CD14-positive monocyte (primary cell): ENCODE measurements at regions not wholly inside any gene's neighbourhood (a gene's known extent, or its start where the extent isn't known, plus 50 kb on each side); places are given as distances from the start of the nearest gene placed in this dataset.
"Not testable (repeated sequence)": the region's sequence is repeated elsewhere in the genome, so short reads cannot be mapped to it uniquely, and the experiment has no call there.

Experiments
- DNase-seq, 3 donors: peaks; one replicate each; pipeline ENCODE4 v3.0.0-alpha.2; 2011 to 2022
- H2AFZ ChIP-seq: 2 replicates; pipeline ENCODE4 v1.6.0; 2012; ENCODE audit warnings: mild to moderate bottlenecking, low read depth, low read length, inconsistent platforms; ENCODE audit not compliant: insufficient read depth, poor library complexity, severe bottlenecking
- H3K27ac ChIP-seq, 2 donors: 1 replicate in 1 of 2; 2 replicates in 1 of 2; pipeline ENCODE4 v1.5.1; 2012 to 2013; ENCODE audit warnings: low read length in 2 of 2, control low read depth in 1 of 2, inconsistent platforms in 1 of 2, low read depth in 1 of 2, mild to moderate bottlenecking in 1 of 2
- H3K27me3 ChIP-seq, 2 donors: one replicate each; pipeline versions ENCODE4 v1.6.0 to v1.6.1; 2011 to 2013; ENCODE audit warnings: low read length in 2 of 2; ENCODE audit not compliant: control insufficient read depth in 2 of 2, insufficient read depth in 2 of 2
- H3K36me3 ChIP-seq, 2 donors: replicated peaks in 1 of 2; 1 replicate in 1 of 2; 2 replicates in 1 of 2; pipeline versions ENCODE4 v1.5.1 to v1.6.1; 2012 to 2013; ENCODE audit warnings: low read length in 2 of 2, control low read depth in 1 of 2, inconsistent platforms in 1 of 2, mild to moderate bottlenecking in 1 of 2; ENCODE audit not compliant: insufficient read depth in 2 of 2, control insufficient read depth in 1 of 2
- H3K4me1 ChIP-seq, 2 donors: 1 replicate in 1 of 2; 2 replicates in 1 of 2; pipeline versions ENCODE4 v1.5.1 to v1.6.1; 2012 to 2013; ENCODE audit warnings: low read length in 2 of 2, control low read depth in 1 of 2, inconsistent platforms in 1 of 2, mild to moderate bottlenecking in 1 of 2, moderate library complexity in 1 of 2; ENCODE audit not compliant: insufficient read depth in 2 of 2, control insufficient read depth in 1 of 2
- H3K4me2 ChIP-seq: replicated peaks from 2 replicates; pipeline ENCODE3; 2012; ENCODE audit warnings: low read length, moderate library complexity, mild to moderate bottlenecking; ENCODE audit not compliant: poor library complexity, severe bottlenecking; ENCODE audit errors: extremely low read depth
- H3K4me3 ChIP-seq, 3 experiments: fragments of 200-600 bp in 1 of 3; sonication (generic) in 1 of 3; replicated peaks in 1 of 3; 1 replicate in 2 of 3; 2 replicates in 1 of 3; pipeline ENCODE4 v1.5.1; 2011 to 2013; ENCODE audit warnings: low read length in 3 of 3, mild to moderate bottlenecking in 3 of 3, control low read depth in 2 of 3, low read depth in 2 of 3, inconsistent platforms in 1 of 3, moderate library complexity in 1 of 3
- H3K79me2 ChIP-seq: 2 replicates; pipeline ENCODE4 v1.6.0; 2012; ENCODE audit warnings: mild to moderate bottlenecking, control low read depth, inconsistent platforms, low read length, moderate library complexity; ENCODE audit not compliant: insufficient read depth
- H3K9ac ChIP-seq: 2 replicates; pipeline ENCODE4 v1.6.0; 2017; ENCODE audit warnings: low read length, mild to moderate bottlenecking; ENCODE audit not compliant: insufficient read depth, poor library complexity, severe bottlenecking
- H3K9me3 ChIP-seq, 2 donors: replicated peaks in 1 of 2; 1 replicate in 1 of 2; 2 replicates in 1 of 2; pipeline versions ENCODE4 v1.5.1 to v1.6.1; 2012 to 2013; ENCODE audit warnings: low read length in 2 of 2, control low read depth in 1 of 2; ENCODE audit not compliant: control insufficient read depth in 1 of 2, insufficient read depth in 1 of 2
- H4K20me1 ChIP-seq: 2 replicates; pipeline ENCODE4 v1.6.0; 2012; ENCODE audit warnings: mild to moderate bottlenecking, low read length, control low read depth, moderate library complexity; ENCODE audit not compliant: insufficient read depth
- H3K27ac Mint-ChIP-seq, 7 donors: one replicate each; pipeline ENCODE4 v1.8.0; 2020; ENCODE audit warnings: mild to moderate bottlenecking in 7 of 7, mixed read lengths in 7 of 7, moderate library complexity in 6 of 7, inconsistent platforms in 2 of 7
- H3K27me3 Mint-ChIP-seq, 3 donors: one replicate each; pipeline ENCODE4 v1.8.0; 2021 to 2022; ENCODE audit warnings: low read depth in 3 of 3, mild to moderate bottlenecking in 3 of 3, mixed read lengths in 3 of 3, moderate library complexity in 3 of 3, inconsistent platforms in 1 of 3
- H3K36me3 Mint-ChIP-seq, 2 donors: one replicate each; pipeline ENCODE4 v1.8.0; 2020; ENCODE audit warnings: mixed read lengths in 2 of 2, inconsistent platforms in 1 of 2, mild to moderate bottlenecking in 1 of 2
- H3K4me1 Mint-ChIP-seq: one replicate; pipeline ENCODE4 v1.8.0; 2020; ENCODE audit warnings: mild to moderate bottlenecking, mixed read lengths
- H3K4me3 Mint-ChIP-seq, 2 donors: one replicate each; pipeline ENCODE4 v1.8.0; 2020; ENCODE audit warnings: mild to moderate bottlenecking in 2 of 2, mixed read lengths in 2 of 2, moderate library complexity in 1 of 2
- H3K9me3 Mint-ChIP-seq, 7 donors: one replicate each; pipeline ENCODE4 v1.8.0; 2020 to 2022; ENCODE audit warnings: mixed read lengths in 7 of 7, mild to moderate bottlenecking in 6 of 7, moderate library complexity in 6 of 7, inconsistent platforms in 2 of 7
- WGBS: methylation state at CpG from one replicate; pipeline ENCODE4 v1.1.5; 2013; ENCODE audit warnings: missing lambda C conversion rate; ENCODE audit not compliant: insufficient coverage; 5-methylcytosine and 5-hydroxymethylcytosine counted together
- intact Hi-C, 2 donors: fragments of 100-400 bp; cut with micrococcal nuclease; formaldehyde crosslinking; loops; one replicate each; pipeline versions ENCODE4 v1.15.0 to v1.15.1; 2023

DNA sequence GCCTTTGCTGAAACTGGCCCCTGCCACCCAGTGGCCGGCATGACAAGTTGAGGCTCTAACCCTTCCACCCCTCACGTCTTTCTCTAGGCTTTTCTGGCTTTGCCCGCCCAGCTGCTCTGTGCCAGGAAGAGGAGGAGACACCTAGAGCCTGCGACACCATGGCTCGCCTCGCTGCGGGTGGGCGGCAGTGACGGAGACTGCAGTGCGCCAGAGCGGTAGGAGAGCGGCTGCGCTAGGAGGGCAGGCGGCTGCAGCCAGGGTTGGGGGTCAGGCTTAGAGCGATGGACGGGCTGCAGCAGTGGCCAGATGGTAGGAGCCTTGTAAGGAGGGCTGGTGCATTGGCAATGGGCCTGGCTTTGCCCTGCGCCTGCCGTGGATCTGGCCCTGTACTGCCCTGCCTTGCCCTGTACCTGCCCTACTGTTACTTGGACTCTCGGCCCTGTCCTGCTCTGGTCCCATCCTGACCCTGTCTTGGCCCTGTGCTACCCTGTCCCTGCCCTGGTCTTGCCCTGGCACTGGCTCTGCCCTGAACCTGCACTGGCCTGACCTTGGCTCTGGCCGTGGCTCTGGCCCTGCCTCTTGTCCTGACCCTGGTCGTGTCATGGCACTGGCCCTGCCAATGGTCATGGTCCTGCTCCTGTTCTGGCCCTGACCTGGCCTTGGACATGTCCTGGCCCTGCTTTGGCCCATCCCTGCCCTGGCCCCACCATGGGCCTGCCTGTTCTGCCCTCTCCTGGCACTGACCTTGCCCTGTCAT lies 330.7 kb upstream of the PLGLB1 start:
- H3K4me3 ChIP-seq, H4K20me1 ChIP-seq, H3K9me3 ChIP-seq, H3K9ac ChIP-seq, H3K4me1 Mint-ChIP-seq, H2AFZ ChIP-seq, DNase-seq, H3K4me2 ChIP-seq, H3K79me2 ChIP-seq, H3K36me3 ChIP-seq, H3K4me3 Mint-ChIP-seq, H3K9me3 Mint-ChIP-seq, H3K27ac ChIP-seq, intact Hi-C loops, H3K36me3 Mint-ChIP-seq, H3K27me3 ChIP-seq, H3K27ac Mint-ChIP-seq, H3K4me1 ChIP-seq, H3K27me3 Mint-ChIP-seq: not testable (repeated sequence)
- WGBS = 96% methylated on average over 5 of the region's 21 CpGs

DNA sequence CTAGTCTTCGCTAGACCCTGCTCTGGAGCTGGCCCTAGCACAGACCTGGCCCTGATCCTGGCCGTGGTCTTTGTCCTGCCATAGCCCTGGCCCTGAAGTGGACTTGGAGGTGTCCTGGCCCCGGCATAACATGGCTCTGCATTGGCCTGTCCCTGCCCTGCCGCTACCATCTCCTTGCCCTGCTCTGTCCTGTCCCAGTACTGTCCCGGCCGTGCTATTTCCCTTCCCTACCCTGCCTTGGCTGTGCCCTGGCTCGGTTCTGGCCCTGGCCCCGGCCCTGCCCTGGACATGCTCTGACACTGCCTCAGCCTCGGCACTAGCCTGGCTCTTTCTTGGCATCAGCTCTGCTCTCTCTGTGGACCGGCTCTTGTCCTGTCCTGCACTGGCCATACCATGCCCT lies 331.8 kb upstream of the PLGLB1 start:
- H3K4me1 Mint-ChIP-seq, H3K4me2 ChIP-seq, H3K4me1 ChIP-seq, H3K27ac ChIP-seq, H3K27me3 ChIP-seq, H3K9me3 ChIP-seq, H2AFZ ChIP-seq, H3K27me3 Mint-ChIP-seq, DNase-seq, H3K27ac Mint-ChIP-seq, H3K4me3 ChIP-seq, H3K79me2 ChIP-seq, H3K4me3 Mint-ChIP-seq, H3K36me3 Mint-ChIP-seq, intact Hi-C loops, H4K20me1 ChIP-seq, H3K9me3 Mint-ChIP-seq, H3K36me3 ChIP-seq, H3K9ac ChIP-seq: not testable (repeated sequence)
- WGBS = no CpG with 5 or more reads among the region's 10 CpGs

DNA sequence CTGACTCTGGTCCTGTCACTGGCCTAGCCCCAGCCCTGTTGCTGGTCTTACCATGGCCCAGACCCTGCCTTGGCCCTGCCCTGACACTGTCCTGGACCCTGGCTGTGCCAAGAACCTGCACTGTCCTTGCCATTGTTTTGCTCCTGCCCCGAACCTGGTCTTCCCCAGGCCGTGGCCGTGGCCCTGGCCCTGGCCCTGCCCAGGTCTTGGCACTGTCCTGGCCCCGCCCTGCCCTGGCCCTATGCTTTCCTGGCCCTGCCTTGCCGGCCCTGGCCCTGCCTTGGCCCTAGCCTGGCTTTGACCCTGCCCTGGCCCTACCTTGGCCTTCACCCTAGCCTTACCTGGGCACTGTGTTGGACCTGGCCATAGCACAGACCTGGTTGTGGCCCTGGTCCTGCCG lies 332.5 kb upstream of the PLGLB1 start:
- H3K4me3 ChIP-seq, H3K27ac Mint-ChIP-seq, H3K27ac ChIP-seq, H3K4me3 Mint-ChIP-seq, H3K4me1 Mint-ChIP-seq, H3K79me2 ChIP-seq, H3K36me3 Mint-ChIP-seq, H4K20me1 ChIP-seq, H3K4me2 ChIP-seq, H3K9ac ChIP-seq, H3K4me1 ChIP-seq, H2AFZ ChIP-seq, DNase-seq, H3K9me3 ChIP-seq, H3K9me3 Mint-ChIP-seq, H3K27me3 Mint-ChIP-seq, H3K27me3 ChIP-seq, H3K36me3 ChIP-seq, intact Hi-C loops: not testable (repeated sequence)
- no CpG with 5 or more reads among the region's 6 CpGs for WGBS

DNA sequence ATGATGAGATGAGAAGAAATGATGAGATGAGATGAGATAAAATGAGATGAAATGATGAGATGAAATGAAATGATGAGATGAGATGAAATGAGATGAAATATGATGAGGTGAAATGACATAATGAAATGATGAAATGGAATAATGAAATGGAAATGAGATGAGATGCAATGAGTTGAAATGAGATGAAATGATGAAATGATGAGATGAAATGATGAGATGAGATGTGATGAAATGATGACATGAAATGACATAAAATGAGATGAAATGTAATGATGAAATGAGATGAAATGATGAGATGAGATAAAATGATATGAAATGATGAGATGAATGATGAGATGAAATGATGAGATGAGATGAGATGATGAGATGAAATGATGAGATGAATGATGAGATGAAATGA lies 338.6 kb upstream of the PLGLB1 start:
- H3K4me1 Mint-ChIP-seq, H3K79me2 ChIP-seq, H2AFZ ChIP-seq, DNase-seq, H3K4me1 ChIP-seq, H3K36me3 ChIP-seq, H3K9me3 ChIP-seq, H3K27me3 Mint-ChIP-seq, H3K4me2 ChIP-seq, H3K27ac ChIP-seq, H3K4me3 Mint-ChIP-seq, H3K27me3 ChIP-seq, H3K36me3 Mint-ChIP-seq, intact Hi-C loops, H3K9ac ChIP-seq, H3K4me3 ChIP-seq, H3K9me3 Mint-ChIP-seq, H3K27ac Mint-ChIP-seq, H4K20me1 ChIP-seq: not testable (repeated sequence)
